CD4-positive, alpha-beta T cell treated with Interleukin-6 at 100 ng/mL for 8 hours (primary cell): ENCODE measurements at regions not wholly inside any gene's neighbourhood (a gene's known extent, or its start where the extent isn't known, plus 50 kb on each side); places are given as distances from the start of the nearest gene placed in this dataset.
A peak's percentile ranks its signal among the peaks of the same experiment; 100 is the strongest.
"Not testable (repeated sequence)": the region's sequence is repeated elsewhere in the genome, so short reads cannot be mapped to it uniquely, and the experiment has no call there.

Source experiments
- DNase-seq: peaks from one replicate; pipeline ENCODE4 v3.0.0-alpha.2; 2020; ENCODE audit warnings: mixed read lengths, low spot score

DNA sequence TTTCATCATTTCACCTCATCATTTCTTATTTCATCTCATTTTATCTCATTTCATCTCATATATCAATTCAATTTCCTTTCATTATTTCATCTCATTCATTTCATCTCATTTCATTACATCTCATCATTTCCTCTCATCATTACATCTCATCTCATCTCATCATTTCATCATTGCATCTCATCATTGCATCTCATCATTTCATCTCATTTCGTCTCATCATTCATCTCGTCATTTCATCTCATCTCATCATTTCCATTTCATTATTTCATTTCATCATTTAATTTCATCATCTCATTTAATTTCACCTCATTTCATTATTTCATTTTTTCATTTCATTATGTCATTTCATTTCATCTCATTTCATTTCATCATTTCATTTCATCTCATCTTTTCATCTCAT is 168.5 kb upstream of the FAM72C start:
- not testable (repeated sequence) for DNase-seq

DNA sequence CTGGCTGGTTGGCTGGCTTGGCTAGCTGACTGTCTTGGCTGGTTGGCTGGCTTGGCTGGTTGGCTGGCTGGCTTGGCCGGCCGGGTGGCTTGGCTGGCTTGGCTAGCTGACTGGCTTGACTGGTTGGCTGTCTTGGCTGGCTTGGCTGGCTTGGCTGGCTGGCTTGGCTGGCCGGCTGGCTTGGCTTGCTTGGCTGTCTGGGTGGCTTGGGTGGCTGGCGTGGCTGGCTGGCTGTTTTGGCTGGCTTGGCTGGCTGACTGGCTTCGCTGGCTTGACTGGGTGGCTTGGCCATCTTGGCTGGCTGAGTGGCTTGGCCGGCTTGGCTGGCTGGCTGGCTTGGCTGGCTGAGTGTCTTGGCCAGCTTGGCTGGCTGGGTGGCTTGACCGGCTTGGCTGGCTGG is 133.2 kb upstream of the FAM72C start:
- DNase-seq: not testable (repeated sequence)

GRCh38 chr1:144104000-144104677 is 132.4 kb upstream of the FAM72C start:
- peak; percentile 56 for DNase-seq

DNA sequence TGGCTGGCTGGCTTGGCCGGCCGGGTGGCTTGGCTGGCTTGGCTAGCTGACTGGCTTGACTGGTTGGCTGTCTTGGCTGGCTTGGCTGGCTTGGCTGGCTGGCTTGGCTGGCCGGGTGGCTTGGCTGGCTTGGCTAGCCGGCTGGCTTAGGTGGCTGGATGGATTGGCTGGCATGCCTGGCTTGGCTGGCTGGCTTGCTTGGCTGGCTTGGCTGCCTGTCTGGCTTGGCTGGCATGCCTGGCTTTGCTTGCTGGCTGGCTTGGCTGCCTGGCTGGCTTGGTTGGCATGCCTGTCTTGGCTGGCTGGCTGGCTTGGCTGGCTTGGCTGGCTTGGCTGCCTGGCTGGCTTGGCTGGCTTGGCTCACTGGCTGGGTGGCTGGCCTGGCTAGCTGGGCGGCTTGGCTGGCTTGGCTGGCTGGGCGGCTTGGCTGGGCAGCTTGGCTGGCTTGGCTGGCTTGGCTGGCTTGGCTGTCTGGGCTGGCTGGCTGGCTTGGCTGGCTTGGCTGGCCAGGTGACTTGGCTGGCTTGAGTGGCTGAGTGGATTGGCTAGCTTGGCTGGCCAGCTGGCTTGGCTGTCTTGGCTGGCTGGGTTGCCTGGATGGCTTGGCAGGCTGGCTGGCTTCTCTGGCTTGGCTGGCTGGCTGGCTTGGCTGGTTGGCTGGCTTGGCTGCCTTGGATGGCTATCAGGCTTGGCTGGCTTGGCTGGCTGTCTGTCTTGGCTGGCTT is 131.5 kb upstream of the FAM72C start:
- DNase-seq: peak; percentile 32

DNA sequence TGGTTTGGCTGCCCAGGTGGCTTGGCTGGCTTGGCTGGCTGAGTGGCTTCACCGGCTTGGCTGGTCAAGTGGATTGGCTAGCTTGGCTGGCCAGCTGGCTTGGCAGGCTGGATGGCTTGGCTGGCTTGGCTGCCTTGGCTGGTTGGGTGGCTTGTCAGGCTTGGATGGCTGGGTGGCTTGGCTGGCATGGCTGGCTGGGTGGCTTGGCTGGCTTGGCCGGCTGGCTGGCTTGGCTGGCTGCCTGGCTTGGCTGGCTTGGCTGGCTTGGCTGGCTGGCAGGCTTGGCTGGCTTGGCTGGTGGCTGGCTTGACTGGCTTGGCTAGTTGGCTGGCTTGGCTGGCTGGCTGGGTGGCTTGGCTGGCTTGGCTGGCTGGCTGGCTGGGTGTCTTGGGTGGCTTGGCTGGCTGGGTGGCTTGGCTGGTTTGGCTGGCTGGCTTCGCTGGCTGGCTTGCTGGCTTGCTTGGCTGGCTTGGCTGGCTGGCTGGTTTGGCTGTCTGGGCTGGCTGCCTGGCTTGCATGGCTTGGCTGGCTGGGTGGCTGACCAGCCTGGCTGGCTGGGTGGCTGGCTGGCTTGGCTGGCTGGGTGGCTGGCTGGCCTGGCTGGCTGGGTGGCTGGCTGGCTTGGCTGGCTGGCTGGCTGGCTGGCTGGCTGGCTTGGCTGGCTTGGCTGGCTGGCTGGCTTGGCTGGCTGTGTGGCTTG is 130.4 kb upstream of the FAM72C start:
- not testable (repeated sequence) for DNase-seq

GRCh38 chr1:144101397-144102045 is 129.7 kb upstream of the FAM72C start:
- DNase-seq: peak; percentile 3

- peak; percentile 3 for DNase-seq
Measured at GRCh38 chr1:144077167-144077841, 105.5 kb upstream of the FAM72C start.

DNA sequence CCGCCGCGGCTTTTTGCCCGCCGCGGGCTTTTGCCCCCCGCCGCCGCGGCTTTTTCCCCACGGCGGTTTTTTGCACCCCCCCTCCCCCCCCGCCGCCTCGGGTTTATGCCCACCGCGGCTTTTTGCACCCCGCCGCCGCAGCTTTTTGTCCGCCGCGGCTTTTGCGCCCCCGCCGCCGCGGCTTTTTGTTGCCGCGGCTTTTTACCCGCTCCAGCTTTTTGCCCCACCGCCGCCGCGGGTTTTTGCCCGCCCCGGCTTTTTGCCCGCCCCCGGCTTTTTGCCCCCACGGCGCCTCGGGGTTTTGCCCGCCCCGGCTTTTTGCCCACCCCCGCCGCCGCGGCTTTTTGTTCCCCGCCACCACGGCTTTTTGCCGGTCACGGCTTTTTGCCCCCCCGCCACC is 104.9 kb upstream of the FAM72C start:
- not testable (repeated sequence) for DNase-seq

- not testable (repeated sequence) for DNase-seq
Measured at GRCh38 chr1:144070394-144071053, 98.7 kb upstream of the FAM72C start.

DNA sequence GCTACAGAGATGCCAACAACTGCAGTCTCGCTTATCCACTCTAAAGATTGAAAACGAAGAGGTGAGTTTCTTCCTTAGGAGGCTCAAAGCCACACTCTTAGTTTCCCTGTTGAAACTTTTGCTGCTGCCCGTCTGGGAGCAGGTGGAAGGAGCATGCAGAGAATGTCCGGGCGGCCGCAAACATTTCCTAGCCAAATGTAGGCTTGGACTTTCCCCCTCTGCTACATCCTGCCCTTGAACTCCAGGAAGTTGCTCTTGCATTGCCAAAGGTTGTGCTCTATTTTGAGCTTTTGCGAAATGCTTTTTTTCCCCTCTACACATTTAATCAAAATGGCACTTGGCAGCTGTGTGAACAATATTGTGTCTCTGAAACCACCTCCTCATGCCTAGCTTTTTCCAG is 95.3 kb upstream of the FAM72C start:
- not testable (repeated sequence) for DNase-seq

GRCh38 chr1:144066071-144066813 is 94.5 kb upstream of the FAM72C start:
- DNase-seq: not testable (repeated sequence)

DNA sequence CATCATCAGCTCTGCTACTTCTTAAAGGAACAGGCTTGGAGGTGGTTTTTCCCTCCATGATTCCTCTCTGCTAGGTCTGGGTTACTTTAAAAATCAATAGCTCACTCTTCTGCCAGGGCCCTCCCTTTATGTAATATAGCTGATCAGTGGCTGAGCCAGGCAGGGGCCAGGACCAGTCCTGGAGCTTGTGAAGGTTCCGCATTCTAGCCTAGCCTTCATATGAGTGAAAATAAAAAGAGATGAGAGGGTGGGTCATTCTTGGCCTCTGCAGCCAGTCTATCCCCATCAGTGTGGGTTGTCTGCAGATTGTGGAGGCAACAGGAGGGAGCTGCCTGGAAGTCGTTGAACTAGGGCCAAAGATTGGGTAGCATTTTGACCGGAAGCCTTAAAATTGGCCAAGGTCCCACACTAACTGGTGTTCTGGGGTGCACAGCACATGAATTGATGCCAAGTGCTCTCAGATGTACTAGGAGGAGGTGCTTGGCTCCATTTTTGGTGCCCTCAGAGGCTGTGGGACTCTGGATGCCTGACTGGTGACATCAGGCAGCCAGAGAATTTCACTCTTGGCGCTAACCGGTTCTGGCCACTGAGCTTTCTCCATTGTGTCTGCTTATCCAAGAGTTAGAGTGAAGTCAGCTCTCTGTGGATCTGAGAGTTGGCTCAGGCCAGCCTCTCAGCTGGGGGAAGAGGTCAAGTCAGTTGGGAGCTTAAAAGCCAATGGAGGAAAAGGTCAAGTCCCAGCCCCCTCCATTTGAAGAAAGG is 93.7 kb upstream of the FAM72C start:
- not testable (repeated sequence) for DNase-seq

DNA sequence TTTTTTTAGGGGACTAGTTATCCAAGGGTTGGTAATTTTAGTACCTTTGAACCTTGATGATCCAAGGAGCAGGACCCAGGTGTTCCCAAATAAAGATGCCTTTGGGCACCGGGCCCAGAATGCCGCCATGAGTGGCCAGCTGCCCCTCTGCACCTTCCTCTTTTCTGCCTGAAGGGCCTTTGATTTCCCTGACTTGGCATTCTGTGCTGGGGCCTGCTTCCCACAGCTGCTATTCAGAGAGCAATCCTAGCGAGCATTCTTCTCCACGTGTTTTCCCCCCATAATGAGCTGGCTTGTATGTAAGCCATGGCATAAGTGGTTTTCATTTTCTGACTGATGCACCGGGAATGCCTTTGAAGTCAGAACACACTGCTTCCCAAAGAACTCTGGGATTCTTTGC is 77.6 kb upstream of the FAM72C start:
- not testable (repeated sequence) for DNase-seq

- DNase-seq: not testable (repeated sequence)
Measured at GRCh38 chr1:144046645-144047044, 74.9 kb upstream of the FAM72C start.

DNA sequence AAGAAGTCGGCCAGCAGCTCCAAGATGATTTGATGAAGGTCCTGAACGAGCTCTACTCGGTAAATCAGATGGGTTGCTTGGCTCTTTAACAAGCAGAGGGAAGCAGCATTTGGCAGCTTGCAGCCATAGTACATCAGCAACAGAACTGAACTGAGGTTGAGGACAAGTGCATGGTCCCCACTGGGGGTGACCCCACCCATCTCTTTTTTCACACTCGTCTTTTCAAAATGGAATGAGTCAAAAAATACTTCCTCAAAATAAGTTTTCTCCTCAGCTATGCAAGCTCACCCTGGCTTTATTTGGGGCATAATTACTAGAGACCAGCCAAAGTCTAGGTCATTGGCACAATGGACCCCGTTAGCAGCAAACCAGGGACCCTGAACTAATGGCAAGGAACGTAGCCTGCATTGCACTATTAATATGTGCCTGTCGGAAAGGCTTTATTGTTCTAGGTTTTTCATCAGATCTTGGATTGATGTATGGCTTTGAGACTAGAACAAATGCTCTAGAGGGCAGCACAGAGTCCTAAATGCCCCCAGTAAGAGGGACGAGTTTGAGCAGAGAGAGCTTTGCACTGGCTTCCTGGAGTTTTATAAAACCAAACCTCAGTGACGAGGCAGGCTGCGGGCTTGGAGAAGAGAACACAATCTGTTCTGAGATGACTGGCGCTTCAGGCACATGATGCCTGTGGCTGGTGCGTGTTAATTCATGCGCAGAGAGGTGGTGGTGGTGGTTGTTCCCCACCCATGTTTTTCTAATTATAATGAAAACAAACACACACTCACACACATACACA is 74.2 kb upstream of the FAM72C start:
- DNase-seq: peak; percentile 8

- DNase-seq: not testable (repeated sequence)
Measured at GRCh38 chr1:144042251-144042650, 70.5 kb upstream of the FAM72C start.

DNA sequence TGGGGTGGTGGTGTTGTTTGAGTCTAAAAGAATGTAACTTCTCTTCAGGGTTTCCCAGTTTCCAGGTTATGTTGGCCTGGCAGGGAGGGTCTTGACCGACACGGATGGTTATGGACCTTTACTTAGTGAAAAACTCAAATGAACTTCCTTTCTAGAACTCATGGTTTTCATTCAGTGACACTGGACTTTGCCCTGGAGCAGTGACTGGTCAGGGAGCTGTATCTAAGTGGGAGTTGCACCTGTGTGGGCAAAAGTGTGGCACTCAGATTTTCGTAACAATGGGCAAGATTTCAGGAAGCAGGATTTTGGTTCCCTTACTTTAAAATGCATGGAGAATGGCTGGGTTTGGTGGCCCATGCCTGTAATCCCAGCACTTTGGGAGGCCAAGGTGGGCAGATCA is 68.5 kb upstream of the FAM72C start:
- not testable (repeated sequence) for DNase-seq

DNA sequence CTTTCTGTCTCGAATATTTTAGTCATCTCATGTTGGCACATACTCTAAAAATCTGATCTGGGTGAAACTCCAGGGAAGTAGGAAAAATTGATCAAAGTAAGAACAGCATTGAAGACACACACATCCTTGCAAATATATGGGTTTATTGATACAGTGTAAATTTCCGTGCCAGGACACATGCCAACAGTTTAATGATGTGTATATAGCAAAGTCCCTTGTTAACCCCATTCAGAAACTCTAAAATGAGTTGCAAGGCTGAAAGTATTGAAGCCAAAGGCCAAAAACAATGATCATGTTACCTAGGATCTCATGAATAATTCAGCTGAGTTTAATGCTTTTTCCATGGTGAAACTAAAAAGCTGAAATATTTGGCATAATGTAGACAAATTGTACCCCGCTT is 62.3 kb upstream of the FAM72C start:
- not testable (repeated sequence) for DNase-seq

DNA sequence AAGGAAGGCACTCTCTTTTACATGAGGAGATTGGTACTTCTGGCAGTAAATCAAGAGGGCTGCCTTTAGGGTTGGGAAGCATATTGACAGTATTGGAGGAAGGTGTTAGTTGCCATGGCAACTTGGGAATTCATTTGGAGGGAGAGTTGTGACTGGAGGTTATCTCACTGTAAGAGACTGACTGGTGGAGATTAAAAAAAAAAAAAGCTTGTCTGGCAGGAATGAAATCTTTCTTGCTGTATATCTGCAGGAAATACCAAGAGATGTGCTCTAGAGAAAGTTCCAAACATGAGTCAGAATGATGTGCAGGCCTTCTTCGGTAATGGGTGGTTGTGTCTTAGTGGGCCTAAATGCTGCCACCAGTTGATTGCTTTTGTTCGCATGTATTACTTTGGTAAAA is 59.8 kb upstream of the FAM72C start:
- not testable (repeated sequence) for DNase-seq
